Coronary artery (tissue), 2 donors: ENCODE measurements at regions not wholly inside any gene's neighbourhood (a gene's known extent, or its start where the extent isn't known, plus 50 kb on each side); places are given as distances from the start of the nearest gene placed in this dataset.

ENCODE experiments used
- DNase-seq: peaks from one replicate; pipeline ENCODE4 v3.0.0-alpha.2; 2017; ENCODE audit warnings: low spot score
- H3K27ac ChIP-seq, 2 donors: fragments of 200-600 bp; sonication (generic); one replicate each; pipeline ENCODE4 v1.5.1; 2016 to 2019
- H3K4me3 ChIP-seq: fragments of 200-600 bp; sonication (generic); 2 replicates; pipeline ENCODE4 v1.5.1; 2016; ENCODE audit warnings: mild to moderate bottlenecking, moderate library complexity
- TF ChIP-seq, protein P1 (sequence below): fragments of 200-600 bp; sonication (generic); IDR thresholded peaks from one replicate; pipeline ENCODE4 v1.5.1; 2019; ENCODE audit warnings: antibody characterized with exemption

DNA sequence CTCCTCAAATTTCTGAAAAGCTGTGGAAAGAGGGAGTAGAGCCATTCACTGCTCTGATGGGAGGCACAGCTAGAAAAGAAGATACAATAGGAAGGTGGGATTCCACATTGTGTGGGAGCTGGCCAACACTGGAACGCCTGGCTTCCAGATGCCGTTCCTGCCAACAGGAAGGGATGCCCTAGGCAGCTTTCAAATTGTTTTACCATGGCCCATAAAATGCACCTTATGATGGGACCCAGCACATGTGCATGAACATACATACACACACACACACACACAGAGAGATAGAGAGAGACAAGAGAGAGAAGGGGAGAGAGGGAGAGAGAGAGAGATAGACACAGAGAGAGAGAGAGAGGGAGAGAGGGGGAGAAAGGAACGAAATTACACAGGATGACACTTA lies 86.1 kb upstream of the BZW1 start:
- TF ChIP-seq, protein P1, sequence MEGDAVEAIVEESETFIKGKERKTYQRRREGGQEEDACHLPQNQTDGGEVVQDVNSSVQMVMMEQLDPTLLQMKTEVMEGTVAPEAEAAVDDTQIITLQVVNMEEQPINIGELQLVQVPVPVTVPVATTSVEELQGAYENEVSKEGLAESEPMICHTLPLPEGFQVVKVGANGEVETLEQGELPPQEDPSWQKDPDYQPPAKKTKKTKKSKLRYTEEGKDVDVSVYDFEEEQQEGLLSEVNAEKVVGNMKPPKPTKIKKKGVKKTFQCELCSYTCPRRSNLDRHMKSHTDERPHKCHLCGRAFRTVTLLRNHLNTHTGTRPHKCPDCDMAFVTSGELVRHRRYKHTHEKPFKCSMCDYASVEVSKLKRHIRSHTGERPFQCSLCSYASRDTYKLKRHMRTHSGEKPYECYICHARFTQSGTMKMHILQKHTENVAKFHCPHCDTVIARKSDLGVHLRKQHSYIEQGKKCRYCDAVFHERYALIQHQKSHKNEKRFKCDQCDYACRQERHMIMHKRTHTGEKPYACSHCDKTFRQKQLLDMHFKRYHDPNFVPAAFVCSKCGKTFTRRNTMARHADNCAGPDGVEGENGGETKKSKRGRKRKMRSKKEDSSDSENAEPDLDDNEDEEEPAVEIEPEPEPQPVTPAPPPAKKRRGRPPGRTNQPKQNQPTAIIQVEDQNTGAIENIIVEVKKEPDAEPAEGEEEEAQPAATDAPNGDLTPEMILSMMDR, result no peak

DNA sequence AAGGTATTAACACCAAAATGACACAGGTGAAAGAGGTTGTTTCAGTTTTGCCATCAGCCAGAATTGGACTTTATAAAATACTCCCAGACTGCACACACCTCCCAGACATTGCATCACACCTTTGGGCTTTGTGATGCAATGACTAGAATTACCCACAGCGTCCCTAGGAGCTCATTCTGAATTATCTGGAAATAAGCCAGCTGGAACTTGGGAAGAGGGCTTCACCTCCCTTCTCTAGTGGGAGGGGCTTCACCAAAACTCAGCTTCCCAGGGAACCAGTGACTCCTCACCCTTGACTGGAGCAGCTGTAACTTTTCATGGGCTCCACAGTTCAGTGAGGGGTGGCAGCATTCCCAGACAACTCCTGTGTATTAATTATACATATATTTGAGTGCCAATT lies 83.1 kb upstream of the BZW1 start:
- TF ChIP-seq, protein P1, result no peak
- no peak overlapping the region for H3K4me3 ChIP-seq
- no peak overlapping the region for H3K27ac ChIP-seq
- no peak for DNase-seq

More for the DNA sequence above, 86.1 kb upstream of the BZW1 start:
- DNase-seq, result no peak
- H3K4me3 ChIP-seq, result no peak overlapping the region
- H3K27ac ChIP-seq, result no peak overlapping the region

DNA sequence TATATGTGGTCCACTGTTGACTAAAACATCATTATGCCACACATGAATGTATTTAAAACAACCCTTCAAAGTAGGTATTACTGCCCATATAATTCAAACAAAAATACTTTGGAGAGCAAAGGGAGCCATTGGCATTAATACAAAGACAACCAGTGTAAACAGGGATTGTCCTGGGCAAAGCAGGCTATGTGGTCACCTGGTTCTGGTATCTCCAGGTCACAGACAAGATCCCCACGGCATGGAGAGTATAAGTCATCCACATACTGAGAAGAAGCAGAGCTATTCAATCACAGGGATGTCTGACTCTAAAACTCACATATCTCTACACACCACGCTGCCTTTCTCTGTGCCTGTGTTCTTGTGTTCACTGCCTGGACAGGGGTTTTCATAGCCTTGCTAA lies 81.4 kb upstream of the BZW1 start:
- no peak for DNase-seq
- H3K4me3 ChIP-seq, result no peak overlapping the region
- TF ChIP-seq, protein P1, result no peak

DNA sequence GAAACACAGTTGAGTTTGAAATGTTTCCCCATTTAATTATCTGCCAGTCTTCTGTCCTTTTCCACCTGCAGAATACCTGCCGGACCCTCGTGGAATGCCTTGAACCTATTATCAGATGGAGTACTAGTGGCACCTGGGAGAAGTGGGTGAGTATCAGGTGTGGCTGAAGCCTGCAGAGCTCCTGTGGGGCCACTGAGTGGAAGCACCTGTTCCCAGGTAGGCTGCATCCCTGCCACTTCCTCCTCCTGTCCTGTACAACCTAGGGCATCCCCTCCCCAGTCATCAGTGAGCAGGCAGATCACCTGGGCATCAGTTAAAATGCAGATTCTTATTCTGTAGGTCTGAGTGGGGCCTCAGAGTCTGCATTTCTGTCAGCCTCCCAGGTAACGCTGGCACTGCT lies 80.8 kb upstream of the BZW1 start:
- Histone ChIP-seq H3K4me3 (no peak overlapping the region), H3K27ac (no peak overlapping the region)
- DNase-seq, result no peak
- TF ChIP-seq, protein P1, result no peak

More for the DNA sequence above, 81.4 kb upstream of the BZW1 start:
- no peak overlapping the region for H3K27ac ChIP-seq

DNA sequence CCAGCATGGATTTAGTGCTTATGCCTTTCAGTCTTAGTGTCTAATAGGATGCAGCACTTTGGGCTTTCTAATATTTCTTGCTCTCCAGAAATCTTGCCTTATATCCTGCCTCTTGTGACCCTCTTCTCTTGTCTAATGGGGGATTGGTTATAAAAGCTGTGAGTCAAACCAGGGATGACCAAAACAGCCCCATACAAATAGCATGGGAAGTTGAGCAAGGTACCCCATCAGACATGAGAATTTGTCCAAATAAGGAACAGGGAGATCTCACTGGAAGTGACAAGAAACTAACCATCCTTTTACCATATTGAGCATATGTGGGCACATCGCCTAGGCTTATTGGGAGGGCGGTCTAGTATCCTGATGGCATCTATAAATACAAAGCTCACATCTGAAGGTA lies 78.8 kb upstream of the BZW1 start:
- Histone ChIP-seq H3K27ac (no peak overlapping the region), H3K4me3 (no peak overlapping the region)
- no peak for DNase-seq
- TF ChIP-seq, protein P1, result no peak

DNA sequence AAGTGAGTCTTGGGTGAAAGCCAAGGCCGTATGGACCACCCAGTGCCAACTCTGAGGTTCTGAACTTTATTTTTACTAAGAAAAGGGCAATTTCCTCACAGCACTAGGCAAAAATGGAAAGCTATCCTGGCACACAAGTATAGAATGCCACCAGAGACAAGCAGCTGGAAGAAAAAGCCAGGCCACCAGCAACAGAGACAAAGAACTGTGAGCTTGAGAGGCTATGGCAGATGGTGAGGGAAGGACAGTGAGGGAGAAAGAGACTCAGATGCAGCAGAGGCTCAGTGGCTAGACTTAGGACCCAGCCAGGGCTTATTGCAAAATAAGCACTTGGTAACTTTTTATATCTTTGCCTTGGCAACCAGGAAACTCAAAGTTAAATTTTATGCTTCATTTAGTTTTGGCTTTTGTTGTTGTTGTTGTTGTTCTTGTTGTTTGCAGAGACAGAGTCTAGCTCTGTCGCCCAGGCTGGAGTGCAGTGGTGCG lies 78.0 kb upstream of the BZW1 start:
- no peak for DNase-seq
- no peak overlapping the region for H3K27ac ChIP-seq
- TF ChIP-seq, protein P1, result no peak
- H3K4me3 ChIP-seq, result no peak overlapping the region

DNA sequence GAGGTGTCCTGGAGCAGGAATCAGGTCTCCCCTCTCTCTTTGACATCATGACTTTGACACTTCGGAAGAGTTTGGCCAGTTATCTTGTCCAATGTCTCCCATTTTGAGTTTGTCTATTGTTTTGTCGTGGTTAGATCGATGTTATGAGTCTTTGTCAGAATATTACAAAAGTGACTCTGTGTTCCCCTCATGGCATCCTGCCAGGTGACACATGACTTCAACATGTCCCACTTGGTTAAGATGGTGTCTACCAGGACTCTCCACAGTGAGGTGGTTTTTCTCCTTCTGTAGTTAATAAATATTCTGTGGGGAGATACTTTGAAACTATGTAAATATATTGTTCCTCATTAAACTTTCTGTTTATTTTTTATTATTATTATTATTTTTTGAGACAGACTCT lies 76.6 kb upstream of the BZW1 start:
- H3K4me3 ChIP-seq, result no peak overlapping the region
- no peak overlapping the region for H3K27ac ChIP-seq
- DNase-seq, result no peak
- TF ChIP-seq, protein P1, result no peak
